ENCODE measurements at regions not wholly inside any gene's neighbourhood (a gene's known extent, or its start where the extent isn't known, plus 50 kb on each side); places are given as distances from the start of the nearest gene placed in this dataset.

DNA sequence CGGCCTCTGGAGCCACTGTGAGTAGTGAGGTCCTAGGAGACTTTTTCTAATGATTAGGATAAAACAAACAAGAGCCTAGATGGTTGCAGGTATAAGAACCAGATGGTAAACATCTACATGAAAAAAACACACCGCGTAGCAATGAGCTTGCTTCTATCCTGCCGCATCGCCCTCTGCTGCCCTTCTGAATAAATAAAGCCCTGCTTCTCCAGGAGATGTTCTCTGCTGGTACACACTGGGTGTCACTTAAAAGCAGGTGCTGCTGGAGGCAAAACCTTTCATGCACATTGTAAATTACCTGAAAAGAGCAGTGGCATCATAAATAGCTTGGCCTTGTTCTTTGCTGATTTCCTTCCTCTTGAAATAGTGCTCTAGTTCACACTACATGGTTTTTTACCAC is 164.4 kb upstream of the TOPAZ1 start:
- Histone ChIP-seq H3K79me2 (ENCODE audit: insufficient read depth, low read length) (no peaks in the 10 kb centered on the region), H3K4ac (ENCODE audit: low read depth, low read length) (no peak overlapping the region), H3K14ac (ENCODE audit: insufficient read depth, low read length) (no peak overlapping the region), H3K56ac (ENCODE audit: insufficient read length, low read depth, low read length) (no peak overlapping the region), H2AFZ (ENCODE audit: low read length) (no peak overlapping the region), H3K23me2 (ENCODE audit: insufficient read length, low read depth, low read length, poor library complexity, severe bottlenecking) (no peaks in the 10 kb centered on the region), H3K27me3 (ENCODE audit: insufficient read depth, low read length) (no peaks in the 10 kb centered on the region), H4K8ac (replicated peaks; ENCODE audit: insufficient read length, low read depth, low read length) (no peak overlapping the region), H2BK5ac (ENCODE audit: insufficient read length, low read length) (no peak overlapping the region), H3K27ac (ENCODE audit: insufficient read length, low read depth, low read length) (no peak overlapping the region), H3K4me2 (ENCODE audit: insufficient read depth, insufficient read length, low read length) (no peak overlapping the region), H3K4me1 (ENCODE audit: insufficient read depth, low read length) (peaks cover 12% of the 10 kb centered on the region), H3K9ac (ENCODE audit: extremely low read depth, insufficient read length, low read length) (no peak overlapping the region), H2BK15ac (ENCODE audit: low read depth, low read length) (no peak overlapping the region), H2BK120ac (ENCODE audit: low read depth, low read length, poor library complexity, severe bottlenecking) (no peak overlapping the region), H3K9me3 (ENCODE audit: control insufficient read depth, low read depth, low read length) (no peaks in the 10 kb centered on the region), H4K91ac (ENCODE audit: insufficient read length, low read depth, low read length) (no peak overlapping the region), H3K18ac (ENCODE audit: insufficient read length, low read depth, low read length) (no peak overlapping the region), H2BK12ac (ENCODE audit: insufficient read length, low read depth, low read length) (no peak overlapping the region), H3K23ac (ENCODE audit: insufficient read length, low read depth, low read length) (no peak overlapping the region), H2AK5ac (ENCODE audit: insufficient read length, low read length) (no peak overlapping the region), H3K79me1 (ENCODE audit: insufficient read depth, low read depth, low read length, poor library complexity, severe bottlenecking) (no peaks in the 10 kb centered on the region), H3T11ph (ENCODE audit: low read length) (no peak overlapping the region), H4K20me1 (ENCODE audit: control insufficient read depth, insufficient read depth, insufficient read length) (no peaks in the 10 kb centered on the region), H4K5ac (ENCODE audit: insufficient read length, low read depth, low read length) (no peak overlapping the region), H2BK20ac (ENCODE audit: low read depth, low read length, poor library complexity, severe bottlenecking) (no peak overlapping the region)
- Mint-ChIP-seq H3K27ac (peak overlapping the region in 1 of 3 experiments; percentile 53; a peak in 1 of 7 replicates), H3K4me1 (peaks cover 49% of the 10 kb centered on the region in 2 experiments), H3K9me3 (no peaks in the 10 kb centered on the region; a peak in 1 of 5 replicates), H3K36me3 (ENCODE audit: insufficient read depth in 1 of 3, low read depth in 3 of 3) (no peaks in the 10 kb centered on the region), H3K27me3 (ENCODE audit: low read depth) (peaks cover 5% of the 10 kb centered on the region), H3K4me3 (no peak overlapping the region)
- TF ChIP-seq, protein P1, sequence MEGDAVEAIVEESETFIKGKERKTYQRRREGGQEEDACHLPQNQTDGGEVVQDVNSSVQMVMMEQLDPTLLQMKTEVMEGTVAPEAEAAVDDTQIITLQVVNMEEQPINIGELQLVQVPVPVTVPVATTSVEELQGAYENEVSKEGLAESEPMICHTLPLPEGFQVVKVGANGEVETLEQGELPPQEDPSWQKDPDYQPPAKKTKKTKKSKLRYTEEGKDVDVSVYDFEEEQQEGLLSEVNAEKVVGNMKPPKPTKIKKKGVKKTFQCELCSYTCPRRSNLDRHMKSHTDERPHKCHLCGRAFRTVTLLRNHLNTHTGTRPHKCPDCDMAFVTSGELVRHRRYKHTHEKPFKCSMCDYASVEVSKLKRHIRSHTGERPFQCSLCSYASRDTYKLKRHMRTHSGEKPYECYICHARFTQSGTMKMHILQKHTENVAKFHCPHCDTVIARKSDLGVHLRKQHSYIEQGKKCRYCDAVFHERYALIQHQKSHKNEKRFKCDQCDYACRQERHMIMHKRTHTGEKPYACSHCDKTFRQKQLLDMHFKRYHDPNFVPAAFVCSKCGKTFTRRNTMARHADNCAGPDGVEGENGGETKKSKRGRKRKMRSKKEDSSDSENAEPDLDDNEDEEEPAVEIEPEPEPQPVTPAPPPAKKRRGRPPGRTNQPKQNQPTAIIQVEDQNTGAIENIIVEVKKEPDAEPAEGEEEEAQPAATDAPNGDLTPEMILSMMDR (conservative IDR thresholded peaks at IDR 0.05) = peak; percentile 47; the same call in 2 of the 3 replicates
- no peak for DNase-seq
- no CpG with 5 or more reads among the region's 5 CpGs for WGBS (ENCODE audit: extremely low coverage, insufficient read length, low lambda C conversion rate)

All from H9 (cell line).